ENCODE measurements at regions not wholly inside any gene's neighbourhood (a gene's known extent, or its start where the extent isn't known, plus 50 kb on each side); places are given as distances from the start of the nearest gene placed in this dataset.

DNA sequence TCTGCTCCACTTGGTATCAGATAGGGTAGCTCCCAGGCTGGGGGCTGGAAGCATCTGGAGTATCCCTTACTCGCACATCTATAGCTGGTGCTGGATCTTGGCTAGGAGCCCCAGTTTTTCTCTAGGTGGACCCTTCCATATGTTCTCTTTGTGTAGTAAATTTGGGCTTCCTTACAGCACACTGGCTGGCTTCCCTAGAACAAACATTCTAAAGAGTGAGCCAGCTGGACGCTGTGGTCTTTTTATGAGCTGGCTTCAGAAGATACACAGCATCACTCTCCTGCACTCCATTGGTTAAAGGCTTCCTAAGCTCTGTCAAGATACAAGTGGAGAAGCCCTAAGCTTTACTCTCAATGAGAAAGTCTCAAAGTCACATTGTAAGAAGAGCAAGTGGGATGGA, 322.1 kb downstream of the WDR72 start:
- TF ChIP-seq, protein P1, sequence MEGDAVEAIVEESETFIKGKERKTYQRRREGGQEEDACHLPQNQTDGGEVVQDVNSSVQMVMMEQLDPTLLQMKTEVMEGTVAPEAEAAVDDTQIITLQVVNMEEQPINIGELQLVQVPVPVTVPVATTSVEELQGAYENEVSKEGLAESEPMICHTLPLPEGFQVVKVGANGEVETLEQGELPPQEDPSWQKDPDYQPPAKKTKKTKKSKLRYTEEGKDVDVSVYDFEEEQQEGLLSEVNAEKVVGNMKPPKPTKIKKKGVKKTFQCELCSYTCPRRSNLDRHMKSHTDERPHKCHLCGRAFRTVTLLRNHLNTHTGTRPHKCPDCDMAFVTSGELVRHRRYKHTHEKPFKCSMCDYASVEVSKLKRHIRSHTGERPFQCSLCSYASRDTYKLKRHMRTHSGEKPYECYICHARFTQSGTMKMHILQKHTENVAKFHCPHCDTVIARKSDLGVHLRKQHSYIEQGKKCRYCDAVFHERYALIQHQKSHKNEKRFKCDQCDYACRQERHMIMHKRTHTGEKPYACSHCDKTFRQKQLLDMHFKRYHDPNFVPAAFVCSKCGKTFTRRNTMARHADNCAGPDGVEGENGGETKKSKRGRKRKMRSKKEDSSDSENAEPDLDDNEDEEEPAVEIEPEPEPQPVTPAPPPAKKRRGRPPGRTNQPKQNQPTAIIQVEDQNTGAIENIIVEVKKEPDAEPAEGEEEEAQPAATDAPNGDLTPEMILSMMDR (IDR thresholded peaks at IDR 0.05), result no peak
- TF ChIP-seq POLR2A (IDR thresholded peaks at IDR 0.05) (no peak), POLR2AphosphoS5 (IDR thresholded peaks at IDR 0.05; ENCODE audit: insufficient read depth in 1 of 2, low read depth in 1 of 2) (no peak)

All from vagina (tissue), 2 donors.